ENCODE measurements at regions not wholly inside any gene's neighbourhood (a gene's known extent, or its start where the extent isn't known, plus 50 kb on each side); places are given as distances from the start of the nearest gene placed in this dataset.

- TF ChIP-seq CTCF (conservative IDR thresholded peaks at IDR 0.05; ENCODE audit: low read depth, low read length) = no peak
- no peak overlapping the region for H3K4me3 ChIP-seq (ENCODE audit: low read depth, low read length)
- no peak for DNase-seq (ENCODE audit: low read depth)
These were observed 179.8 kb upstream of the NBEA start for GRCh38 chr13:34762312-34762711.

- no peak overlapping the region for H3K4me3 ChIP-seq (ENCODE audit: low read depth, low read length)
- no peak for TF ChIP-seq CTCF (conservative IDR thresholded peaks at IDR 0.05; ENCODE audit: low read depth, low read length)
- DNase-seq (ENCODE audit: low read depth) = no peak
These were observed 177.8 kb upstream of the NBEA start for GRCh38 chr13:34764246-34764645.

- no peak for DNase-seq (ENCODE audit: low read depth)
- TF ChIP-seq CTCF (conservative IDR thresholded peaks at IDR 0.05; ENCODE audit: low read depth, low read length) = no peak
- H3K4me3 ChIP-seq (ENCODE audit: low read depth, low read length) = no peak overlapping the region
These were observed 176.5 kb upstream of the NBEA start for GRCh38 chr13:34765446-34766180.

- DNase-seq (ENCODE audit: low read depth) = no peak
- TF ChIP-seq CTCF (conservative IDR thresholded peaks at IDR 0.05; ENCODE audit: low read depth, low read length) = no peak
- H3K4me3 ChIP-seq (ENCODE audit: low read depth, low read length) = no peak overlapping the region
These were observed 174.3 kb upstream of the NBEA start for GRCh38 chr13:34767778-34768177.

- DNase-seq (ENCODE audit: low read depth) = no peak
- H3K4me3 ChIP-seq (ENCODE audit: low read depth, low read length) = no peak overlapping the region
- no peak for TF ChIP-seq CTCF (conservative IDR thresholded peaks at IDR 0.05; ENCODE audit: low read depth, low read length)
These were observed 169.9 kb upstream of the NBEA start for GRCh38 chr13:34772206-34772605.

- DNase-seq (ENCODE audit: low read depth) = no peak
- no peak overlapping the region for H3K4me3 ChIP-seq (ENCODE audit: low read depth, low read length)
- no peak for TF ChIP-seq CTCF (conservative IDR thresholded peaks at IDR 0.05; ENCODE audit: low read depth, low read length)
These were observed 169.2 kb upstream of the NBEA start for GRCh38 chr13:34772881-34773280.

- no peak for TF ChIP-seq CTCF (conservative IDR thresholded peaks at IDR 0.05; ENCODE audit: low read depth, low read length)
- H3K4me3 ChIP-seq (ENCODE audit: low read depth, low read length) = no peak overlapping the region
- no peak for DNase-seq (ENCODE audit: low read depth)
These were observed 165.6 kb upstream of the NBEA start for GRCh38 chr13:34776390-34776981.

All from choroid plexus epithelial cell (primary cell).